GM10266 (cell line): ENCODE measurements at regions not wholly inside any gene's neighbourhood (a gene's known extent, or its start where the extent isn't known, plus 50 kb on each side); places are given as distances from the start of the nearest gene placed in this dataset.

Experiments used
- DNase-seq: peaks from one replicate; pipeline ENCODE4 v3.0.0; 2012; ENCODE audit errors: extremely low spot score
- TF ChIP-seq, protein P1 (sequence below): IDR thresholded peaks from 2 replicates; pipeline ENCODE4 v1.5.1; 2012; ENCODE audit warnings: mild to moderate bottlenecking, low read depth; ENCODE audit not compliant: control insufficient read depth, insufficient read depth; ENCODE audit errors: missing control alignments

DNA sequence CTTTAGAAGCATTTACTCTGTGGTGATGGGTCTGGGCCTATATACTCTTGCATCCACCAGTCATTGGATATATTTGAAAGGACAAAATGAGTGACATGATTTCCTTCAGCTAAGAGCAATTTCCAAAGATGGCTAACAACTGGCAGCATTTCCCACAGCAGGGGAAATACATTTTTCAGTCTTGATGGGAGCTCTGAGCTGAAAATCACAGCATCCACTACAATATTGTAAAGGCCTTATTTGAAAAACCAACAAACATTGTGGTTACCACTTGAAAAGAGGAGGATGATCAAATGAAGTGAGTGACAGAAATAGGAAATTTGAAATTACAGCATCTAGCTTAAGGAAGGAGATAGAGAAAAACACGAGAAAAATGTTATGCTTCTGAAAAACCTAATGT is 705.0 kb upstream of the EPHA7 start:
- TF ChIP-seq, protein P1, sequence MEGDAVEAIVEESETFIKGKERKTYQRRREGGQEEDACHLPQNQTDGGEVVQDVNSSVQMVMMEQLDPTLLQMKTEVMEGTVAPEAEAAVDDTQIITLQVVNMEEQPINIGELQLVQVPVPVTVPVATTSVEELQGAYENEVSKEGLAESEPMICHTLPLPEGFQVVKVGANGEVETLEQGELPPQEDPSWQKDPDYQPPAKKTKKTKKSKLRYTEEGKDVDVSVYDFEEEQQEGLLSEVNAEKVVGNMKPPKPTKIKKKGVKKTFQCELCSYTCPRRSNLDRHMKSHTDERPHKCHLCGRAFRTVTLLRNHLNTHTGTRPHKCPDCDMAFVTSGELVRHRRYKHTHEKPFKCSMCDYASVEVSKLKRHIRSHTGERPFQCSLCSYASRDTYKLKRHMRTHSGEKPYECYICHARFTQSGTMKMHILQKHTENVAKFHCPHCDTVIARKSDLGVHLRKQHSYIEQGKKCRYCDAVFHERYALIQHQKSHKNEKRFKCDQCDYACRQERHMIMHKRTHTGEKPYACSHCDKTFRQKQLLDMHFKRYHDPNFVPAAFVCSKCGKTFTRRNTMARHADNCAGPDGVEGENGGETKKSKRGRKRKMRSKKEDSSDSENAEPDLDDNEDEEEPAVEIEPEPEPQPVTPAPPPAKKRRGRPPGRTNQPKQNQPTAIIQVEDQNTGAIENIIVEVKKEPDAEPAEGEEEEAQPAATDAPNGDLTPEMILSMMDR: no peak
- DNase-seq: no peak

- TF ChIP-seq, protein P1: no peak
- no peak for DNase-seq
Observed at GRCh38 chr6:94121094-94121493, 701.7 kb upstream of the EPHA7 start.

DNA sequence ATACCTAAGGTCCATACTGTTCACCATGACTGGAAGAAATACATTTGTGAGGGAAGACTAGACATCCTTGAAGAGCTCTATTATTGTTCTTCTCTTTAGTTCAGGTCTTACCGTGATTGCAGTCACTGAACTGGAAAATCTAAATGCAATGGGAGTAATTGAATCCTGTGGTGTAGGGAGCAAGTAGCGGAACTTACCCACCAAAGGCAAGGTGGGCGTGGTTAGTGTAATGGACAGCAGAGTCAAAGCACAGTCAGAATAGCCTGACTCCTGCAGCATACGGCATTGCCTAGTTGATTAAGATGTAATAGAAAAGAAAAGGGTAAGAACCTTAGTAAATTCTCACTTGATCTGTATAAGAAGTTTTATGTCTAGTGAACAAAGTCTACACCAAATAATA is 679.7 kb upstream of the EPHA7 start:
- TF ChIP-seq, protein P1: no peak
- no peak for DNase-seq

DNA sequence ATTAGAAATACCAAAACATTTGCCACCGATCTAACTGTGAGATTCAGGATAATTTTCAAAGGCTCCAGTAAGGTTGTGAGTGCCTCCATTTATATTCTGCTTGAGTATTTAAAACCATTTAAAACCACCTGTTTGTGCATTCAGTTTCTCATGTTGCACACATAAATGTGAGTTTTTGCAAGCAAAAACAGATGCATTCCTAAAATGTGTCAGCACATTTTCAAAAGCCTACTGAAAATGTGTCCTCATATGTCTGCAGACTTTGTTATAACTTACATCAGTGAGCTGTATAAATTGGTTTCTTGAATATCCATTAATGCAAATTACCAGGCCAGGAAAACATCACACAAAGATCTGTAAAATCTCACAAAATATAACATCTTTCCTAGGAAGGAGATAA is 676.6 kb upstream of the EPHA7 start:
- TF ChIP-seq, protein P1: no peak
- DNase-seq: no peak

DNA sequence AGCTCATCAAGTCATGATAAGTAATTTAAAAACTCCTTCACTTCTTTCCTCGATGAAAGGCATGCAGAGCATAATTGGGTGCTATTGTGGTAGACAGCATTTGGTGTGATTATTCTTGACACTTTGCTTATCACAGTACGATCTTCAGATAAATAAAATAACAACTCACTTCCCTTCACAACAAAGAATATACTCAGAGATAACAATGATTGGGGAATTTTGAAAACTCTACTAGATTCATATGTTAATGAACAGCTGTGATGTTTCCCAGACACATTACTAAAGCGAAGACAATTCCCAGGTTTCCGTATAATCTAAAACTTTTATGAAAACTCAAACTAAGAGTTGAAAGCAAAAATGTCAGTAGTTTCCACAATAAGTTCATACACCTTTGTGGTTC is 670.6 kb upstream of the EPHA7 start:
- DNase-seq: no peak
- TF ChIP-seq, protein P1: no peak

DNA sequence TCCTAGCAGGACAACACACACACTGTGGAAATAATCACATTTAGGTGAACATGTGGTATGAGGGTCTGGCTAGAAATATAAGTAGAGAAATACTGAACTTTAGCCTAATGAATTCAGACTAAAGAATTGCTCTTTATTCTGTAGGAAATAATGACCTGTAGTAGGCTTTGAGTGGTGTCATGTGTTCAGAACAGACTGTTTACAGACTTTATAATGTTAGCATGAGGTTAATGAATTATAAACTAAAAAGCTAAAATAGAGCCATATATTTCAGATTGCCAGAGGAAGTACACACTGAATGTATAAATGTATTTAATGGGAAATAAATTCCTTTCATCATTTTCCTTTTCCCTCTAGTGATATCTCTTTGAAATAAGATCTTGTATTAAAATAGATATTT is 669.5 kb upstream of the EPHA7 start:
- TF ChIP-seq, protein P1: no peak
- DNase-seq: no peak

DNA sequence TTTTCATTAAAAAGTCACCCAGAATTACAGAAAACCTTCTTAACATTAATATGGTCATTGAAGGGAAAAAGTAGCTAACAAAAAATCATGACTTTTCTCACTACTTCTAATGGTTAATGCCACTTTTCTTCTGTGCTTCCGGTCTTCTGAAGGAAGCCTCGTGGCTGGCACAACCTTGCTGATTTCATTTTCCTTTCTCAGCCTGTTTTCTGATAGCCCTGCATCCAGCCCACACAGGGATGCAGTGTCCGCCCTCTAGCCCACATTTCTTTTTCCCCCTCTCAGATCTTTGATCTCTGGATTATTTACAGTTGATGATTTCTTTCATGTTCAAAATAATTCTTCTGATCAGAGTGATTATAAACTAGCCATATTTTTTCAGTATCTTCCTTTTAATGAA is 655.4 kb upstream of the EPHA7 start:
- TF ChIP-seq, protein P1: no peak
- no peak for DNase-seq
